ENCODE measurements at regions not wholly inside any gene's neighbourhood (a gene's known extent, or its start where the extent isn't known, plus 50 kb on each side); places are given as distances from the start of the nearest gene placed in this dataset.

DNA sequence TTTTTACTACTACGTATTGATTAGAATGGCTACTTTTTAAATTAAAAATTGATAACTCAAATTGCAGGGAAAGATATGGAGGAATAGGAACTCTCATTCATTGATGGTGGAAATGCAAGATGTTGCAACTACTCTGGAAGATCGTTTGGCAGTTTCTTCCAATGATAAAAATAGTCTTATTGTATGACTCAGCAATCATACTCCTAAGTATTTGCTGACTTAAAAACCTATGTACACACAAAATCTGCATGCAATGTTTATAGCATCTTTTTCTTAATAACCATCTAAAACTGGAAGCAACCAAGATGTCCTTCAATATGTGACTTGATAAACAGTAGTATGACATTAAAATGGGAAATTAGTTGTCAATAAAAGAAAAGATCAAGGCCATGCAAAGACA is 87.4 kb upstream of the LRRC3B start:
- TF ChIP-seq, protein P1, sequence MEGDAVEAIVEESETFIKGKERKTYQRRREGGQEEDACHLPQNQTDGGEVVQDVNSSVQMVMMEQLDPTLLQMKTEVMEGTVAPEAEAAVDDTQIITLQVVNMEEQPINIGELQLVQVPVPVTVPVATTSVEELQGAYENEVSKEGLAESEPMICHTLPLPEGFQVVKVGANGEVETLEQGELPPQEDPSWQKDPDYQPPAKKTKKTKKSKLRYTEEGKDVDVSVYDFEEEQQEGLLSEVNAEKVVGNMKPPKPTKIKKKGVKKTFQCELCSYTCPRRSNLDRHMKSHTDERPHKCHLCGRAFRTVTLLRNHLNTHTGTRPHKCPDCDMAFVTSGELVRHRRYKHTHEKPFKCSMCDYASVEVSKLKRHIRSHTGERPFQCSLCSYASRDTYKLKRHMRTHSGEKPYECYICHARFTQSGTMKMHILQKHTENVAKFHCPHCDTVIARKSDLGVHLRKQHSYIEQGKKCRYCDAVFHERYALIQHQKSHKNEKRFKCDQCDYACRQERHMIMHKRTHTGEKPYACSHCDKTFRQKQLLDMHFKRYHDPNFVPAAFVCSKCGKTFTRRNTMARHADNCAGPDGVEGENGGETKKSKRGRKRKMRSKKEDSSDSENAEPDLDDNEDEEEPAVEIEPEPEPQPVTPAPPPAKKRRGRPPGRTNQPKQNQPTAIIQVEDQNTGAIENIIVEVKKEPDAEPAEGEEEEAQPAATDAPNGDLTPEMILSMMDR (optimal IDR thresholded peaks at IDR 0.05 in 1 of 3, IDR thresholded peaks at IDR 0.05 in 1 of 3, conservative IDR thresholded peaks at IDR 0.05 in 1 of 3; ENCODE audit: extremely low read depth in 1 of 3, insufficient read depth in 2 of 3, low read length in 3 of 3), result no peak
- no peak for TF ChIP-seq EZH2 (IDR thresholded peaks at IDR 0.05; ENCODE audit: low read length)

All from keratinocyte (primary cell).